ENCODE measurements at regions not wholly inside any gene's neighbourhood (a gene's known extent, or its start where the extent isn't known, plus 50 kb on each side); places are given as distances from the start of the nearest gene placed in this dataset.
A peak's percentile ranks its signal among the peaks of the same experiment; 100 is the strongest.

DNA sequence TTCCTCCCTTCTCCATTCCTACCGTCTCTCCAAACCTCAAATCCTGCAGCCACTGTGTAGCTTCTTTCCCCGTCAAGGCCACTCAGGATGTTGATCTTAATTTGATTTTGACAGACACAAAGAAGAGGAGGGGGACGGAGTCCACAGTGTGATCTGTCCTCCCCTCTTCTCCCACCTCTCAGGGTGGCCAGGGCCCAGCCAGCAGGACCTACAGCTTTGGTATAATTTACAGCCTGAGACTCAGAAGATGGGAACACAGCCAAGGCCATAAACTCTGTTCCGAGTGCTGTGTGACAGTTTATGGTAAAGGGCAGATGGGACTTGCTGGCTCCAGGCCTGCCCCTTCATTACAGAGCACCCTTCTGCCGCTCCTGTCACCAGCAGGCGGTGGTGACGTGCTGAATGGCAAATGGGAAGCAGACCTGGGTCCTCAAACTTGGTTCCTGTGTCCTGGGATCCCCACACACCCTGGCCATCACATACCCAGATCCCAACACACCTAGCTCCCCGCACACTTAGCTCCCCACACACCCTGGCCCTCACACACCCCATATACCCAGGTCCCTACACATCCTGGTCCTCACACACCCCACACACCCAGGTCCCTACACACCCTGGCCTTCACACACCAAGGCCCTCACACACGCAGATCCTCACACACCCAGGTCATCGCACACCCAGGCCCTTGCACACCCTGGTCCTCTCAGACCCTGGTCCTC lies 71.6 kb downstream of the CD2 start:
- Mint-ChIP-seq H3K4me3 (ENCODE audit: unreplicated experiment) (peak overlapping the region; percentile 78), H3K9me3 (ENCODE audit: unreplicated experiment) (peaks cover 24% of the 10 kb centered on the region), H3K27me3 (ENCODE audit: unreplicated experiment) (peaks cover 27% of the 10 kb centered on the region), H3K27ac (ENCODE audit: unreplicated experiment) (peak overlapping the region; percentile 99), H3K4me1 (ENCODE audit: low read depth, unreplicated experiment) (peaks cover 50% of the 10 kb centered on the region), H3K36me3 (ENCODE audit: unreplicated experiment) (no peaks in the 10 kb centered on the region)
- TF ChIP-seq, protein P1, sequence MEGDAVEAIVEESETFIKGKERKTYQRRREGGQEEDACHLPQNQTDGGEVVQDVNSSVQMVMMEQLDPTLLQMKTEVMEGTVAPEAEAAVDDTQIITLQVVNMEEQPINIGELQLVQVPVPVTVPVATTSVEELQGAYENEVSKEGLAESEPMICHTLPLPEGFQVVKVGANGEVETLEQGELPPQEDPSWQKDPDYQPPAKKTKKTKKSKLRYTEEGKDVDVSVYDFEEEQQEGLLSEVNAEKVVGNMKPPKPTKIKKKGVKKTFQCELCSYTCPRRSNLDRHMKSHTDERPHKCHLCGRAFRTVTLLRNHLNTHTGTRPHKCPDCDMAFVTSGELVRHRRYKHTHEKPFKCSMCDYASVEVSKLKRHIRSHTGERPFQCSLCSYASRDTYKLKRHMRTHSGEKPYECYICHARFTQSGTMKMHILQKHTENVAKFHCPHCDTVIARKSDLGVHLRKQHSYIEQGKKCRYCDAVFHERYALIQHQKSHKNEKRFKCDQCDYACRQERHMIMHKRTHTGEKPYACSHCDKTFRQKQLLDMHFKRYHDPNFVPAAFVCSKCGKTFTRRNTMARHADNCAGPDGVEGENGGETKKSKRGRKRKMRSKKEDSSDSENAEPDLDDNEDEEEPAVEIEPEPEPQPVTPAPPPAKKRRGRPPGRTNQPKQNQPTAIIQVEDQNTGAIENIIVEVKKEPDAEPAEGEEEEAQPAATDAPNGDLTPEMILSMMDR (IDR thresholded peaks at IDR 0.05; ENCODE audit: partially characterized antibody, unreplicated experiment), result no peak
- DNase-seq, result peak; percentile 69

DNA sequence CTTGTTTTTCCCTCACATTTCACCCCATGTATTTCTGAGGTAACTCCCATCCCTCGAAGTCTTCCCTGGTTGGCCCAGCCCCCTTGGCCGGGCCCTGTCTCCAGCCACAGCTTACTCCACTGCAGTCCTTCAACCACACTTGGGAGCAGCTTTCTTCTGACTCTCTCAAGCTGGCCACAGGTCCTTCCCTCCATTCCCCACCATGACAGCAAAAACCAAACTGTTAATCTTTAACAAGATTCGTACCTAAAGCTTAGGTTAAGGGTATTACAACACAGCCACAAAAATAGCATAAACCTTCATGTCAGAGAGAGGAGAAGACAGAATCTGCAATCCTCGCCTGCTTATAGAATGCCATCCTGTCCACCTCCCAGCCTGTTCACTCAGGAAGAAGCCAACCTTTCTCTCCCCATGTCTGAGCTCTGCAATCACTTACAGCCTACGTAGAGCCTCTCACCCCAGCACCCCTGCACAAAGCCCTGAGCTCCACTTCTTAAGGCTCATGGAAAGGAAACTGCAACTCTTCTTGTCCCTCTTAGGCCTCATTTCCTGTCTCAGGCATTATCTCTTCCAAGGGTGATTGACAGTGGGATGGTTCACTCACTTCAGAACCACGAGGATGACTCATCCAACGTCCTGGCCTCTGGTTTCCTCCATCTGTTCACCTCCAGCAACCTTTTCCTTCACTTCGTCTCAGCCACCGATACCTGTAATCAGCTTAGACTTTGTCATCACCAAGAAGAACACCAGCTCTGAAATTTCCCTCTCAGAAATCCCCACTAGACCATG lies 72.8 kb downstream of the CD2 start:
- TF ChIP-seq, protein P1 (IDR thresholded peaks at IDR 0.05; ENCODE audit: partially characterized antibody, unreplicated experiment), result no peak
- H3K9me3 Mint-ChIP-seq (ENCODE audit: unreplicated experiment), result peaks cover 24% of the 10 kb centered on the region
- peaks cover 51% of the 10 kb centered on the region for H3K4me1 Mint-ChIP-seq (ENCODE audit: low read depth, unreplicated experiment)
- H3K36me3 Mint-ChIP-seq (ENCODE audit: unreplicated experiment), result no peaks in the 10 kb centered on the region
- peak overlapping the region; percentile 99 for H3K27ac Mint-ChIP-seq (ENCODE audit: unreplicated experiment)
- peaks cover 27% of the 10 kb centered on the region for H3K27me3 Mint-ChIP-seq (ENCODE audit: unreplicated experiment)
- DNase-seq, result no peak
- H3K4me3 Mint-ChIP-seq (ENCODE audit: unreplicated experiment), result peak overlapping the region; percentile 78

DNA sequence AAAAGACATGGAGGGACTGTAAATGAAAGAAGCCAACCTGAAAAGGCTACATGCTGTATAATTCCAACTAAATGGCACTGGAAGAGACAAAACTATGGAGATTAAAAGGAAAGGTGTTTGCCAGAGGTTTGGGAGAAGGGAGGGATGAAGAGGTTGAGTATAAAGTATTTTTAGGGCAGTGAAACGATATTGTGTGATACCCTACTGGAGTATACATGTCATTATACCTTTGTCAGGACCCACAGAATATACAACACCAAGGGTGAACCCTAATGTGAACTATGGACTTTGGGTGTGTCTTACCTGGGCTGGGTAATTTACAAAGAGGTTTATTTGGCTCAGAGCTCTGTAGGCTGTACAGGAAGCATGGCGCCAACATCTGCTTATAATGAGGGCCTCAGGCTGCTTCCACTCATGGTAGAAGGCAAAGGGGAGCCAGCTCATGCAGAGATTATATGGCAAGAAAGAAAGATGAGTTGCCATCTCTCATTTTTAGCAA lies 73.4 kb downstream of the CD2 start:
- H3K4me3 Mint-ChIP-seq (ENCODE audit: unreplicated experiment), result peak overlapping the region; percentile 78

DNA sequence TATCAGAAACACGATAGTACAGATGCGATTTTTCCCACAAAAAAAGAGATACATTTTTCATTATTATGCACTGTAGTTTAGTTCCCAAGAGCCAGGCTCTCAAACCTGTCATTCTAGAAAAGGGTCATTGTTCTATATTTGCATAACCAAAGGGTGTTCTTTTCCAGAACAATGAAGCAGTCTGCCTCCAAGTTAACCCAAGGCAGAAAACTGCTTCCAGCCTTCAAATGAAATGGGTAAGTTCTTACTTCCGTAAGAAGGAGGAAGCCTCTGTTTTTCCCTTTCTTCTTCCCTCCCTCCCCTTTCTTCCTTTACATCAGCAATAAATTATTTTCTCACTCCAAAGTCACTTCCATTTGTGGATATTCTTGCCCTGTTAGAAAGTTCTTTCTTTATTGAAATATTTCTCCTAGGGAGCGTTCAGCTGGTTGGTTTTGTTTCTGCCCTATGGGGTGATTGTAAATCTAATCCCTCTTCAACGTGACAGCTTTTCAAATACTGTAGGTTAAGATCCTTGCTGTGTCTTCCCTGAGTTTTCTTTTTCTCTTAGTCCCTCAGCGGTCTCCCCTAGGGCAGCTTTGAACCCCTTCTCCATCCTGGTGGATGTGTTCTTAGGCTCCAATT lies 77.3 kb upstream of the PTGFRN start:
- Mint-ChIP-seq H3K4me3 (ENCODE audit: unreplicated experiment) (no peak overlapping the region), H3K9me3 (ENCODE audit: unreplicated experiment) (peaks cover 6% of the 10 kb centered on the region), H3K27ac (ENCODE audit: unreplicated experiment) (peak overlapping the region; percentile 74), H3K36me3 (ENCODE audit: unreplicated experiment) (peaks cover 8% of the 10 kb centered on the region), H3K4me1 (ENCODE audit: low read depth, unreplicated experiment) (peaks cover 29% of the 10 kb centered on the region), H3K27me3 (ENCODE audit: unreplicated experiment) (peaks cover 12% of the 10 kb centered on the region)
- TF ChIP-seq, protein P1 (IDR thresholded peaks at IDR 0.05; ENCODE audit: partially characterized antibody, unreplicated experiment), result no peak
- no peak for DNase-seq

More for the DNA sequence above, 73.4 kb downstream of the CD2 start:
- TF ChIP-seq, protein P1 (IDR thresholded peaks at IDR 0.05; ENCODE audit: partially characterized antibody, unreplicated experiment), result no peak
- DNase-seq, result no peak
- peak overlapping the region; percentile 99 for H3K27ac Mint-ChIP-seq (ENCODE audit: unreplicated experiment)
- H3K9me3 Mint-ChIP-seq (ENCODE audit: unreplicated experiment), result peaks cover 24% of the 10 kb centered on the region
- peaks cover 27% of the 10 kb centered on the region for H3K27me3 Mint-ChIP-seq (ENCODE audit: unreplicated experiment)
- no peaks in the 10 kb centered on the region for H3K36me3 Mint-ChIP-seq (ENCODE audit: unreplicated experiment)
- H3K4me1 Mint-ChIP-seq (ENCODE audit: low read depth, unreplicated experiment), result peaks cover 52% of the 10 kb centered on the region

Data from glutamatergic neuron (in vitro differentiated cells).